Hematopoietic multipotent progenitor cell treated with erythropoietin and hydrocortisone succinate and interleukin-3 and kit ligand, for 17 days (in vitro differentiated cells): ENCODE measurements at regions not wholly inside any gene's neighbourhood (a gene's known extent, or its start where the extent isn't known, plus 50 kb on each side); places are given as distances from the start of the nearest gene placed in this dataset.

Experiments
- DNase-seq: peaks from one replicate; pipeline ENCODE4 v3.0.0-alpha.2; 2015; ENCODE audit warnings: low spot score

- no peak for DNase-seq
These were observed 113.9 kb downstream of the MATN1 start for GRCh38 chr1:30609336-30609998.

GRCh38 chr1:30607723-30608122, 115.7 kb downstream of the MATN1 start:
- DNase-seq, result no peak

GRCh38 chr1:30606166-30606565, 117.2 kb downstream of the MATN1 start:
- DNase-seq, result no peak

- no peak for DNase-seq
These were observed 117.9 kb downstream of the MATN1 start for GRCh38 chr1:30605441-30605920.

GRCh38 chr1:30604801-30605440, 118.5 kb downstream of the MATN1 start:
- DNase-seq, result no peak

GRCh38 chr1:30603081-30603858, 120.1 kb downstream of the MATN1 start:
- DNase-seq, result no peak

GRCh38 chr1:30601316-30602085, 121.9 kb downstream of the MATN1 start:
- DNase-seq, result no peak

GRCh38 chr1:30600706-30601105, 122.7 kb downstream of the MATN1 start:
- DNase-seq, result no peak

- DNase-seq, result no peak
These were observed 123.1 kb downstream of the MATN1 start for GRCh38 chr1:30600258-30600657.

GRCh38 chr1:30599721-30600120, 123.7 kb downstream of the MATN1 start:
- no peak for DNase-seq

GRCh38 chr1:30598571-30599114, 124.7 kb downstream of the MATN1 start:
- DNase-seq, result no peak

GRCh38 chr1:30597711-30598110, 125.7 kb downstream of the MATN1 start:
- DNase-seq, result no peak

- no peak for DNase-seq
These were observed 126.5 kb downstream of the MATN1 start for GRCh38 chr1:30596891-30597290.

- no peak for DNase-seq
These were observed 126.9 kb downstream of the MATN1 start for GRCh38 chr1:30596470-30596869.

- DNase-seq, result no peak
These were observed 134.3 kb downstream of the MATN1 start for GRCh38 chr1:30589083-30589482.

GRCh38 chr1:30588311-30589073, 134.9 kb downstream of the MATN1 start:
- no peak for DNase-seq

- DNase-seq, result no peak
These were observed 136.7 kb downstream of the MATN1 start for GRCh38 chr1:30586671-30587070.

GRCh38 chr1:30579580-30579979, 143.8 kb downstream of the MATN1 start:
- no peak for DNase-seq

GRCh38 chr1:30575066-30575465, 148.3 kb downstream of the MATN1 start:
- no peak for DNase-seq

- DNase-seq, result no peak
These were observed 151.2 kb downstream of the MATN1 start for GRCh38 chr1:30572192-30572591.

- DNase-seq, result no peak
These were observed 152.0 kb downstream of the MATN1 start for GRCh38 chr1:30571380-30571779.
